Naive B cell (primary cell): ENCODE measurements at regions not wholly inside any gene's neighbourhood (a gene's known extent, or its start where the extent isn't known, plus 50 kb on each side); places are given as distances from the start of the nearest gene placed in this dataset.
"Not testable (repeated sequence)": the region's sequence is repeated elsewhere in the genome, so short reads cannot be mapped to it uniquely, and the experiment has no call there.

Experiments used
- ATAC-seq, 2 donors: fragments of 150-1000 bp; cut with Tn5 transposase; 2 replicates each; pipeline ENCODE4 v1.10.0; 2021; ENCODE audit warnings: low read depth in 2 of 2, mild to moderate bottlenecking in 2 of 2, moderate library complexity in 2 of 2
- DNase-seq: peaks from one replicate; pipeline ENCODE4 v3.0.0; 2022
- H3K27ac Mint-ChIP-seq, 6 donors: one replicate each; pipeline ENCODE4 v1.8.0; 2020 to 2022; ENCODE audit warnings: mild to moderate bottlenecking in 6 of 6, mixed read lengths in 6 of 6, moderate library complexity in 5 of 6, inconsistent platforms in 2 of 6
- H3K27me3 Mint-ChIP-seq, 3 donors: one replicate each; pipeline ENCODE4 v1.8.0; 2021 to 2022; ENCODE audit warnings: mixed read lengths in 3 of 3, mild to moderate bottlenecking in 1 of 3
- H3K36me3 Mint-ChIP-seq, 2 donors: one replicate each; pipeline ENCODE4 v1.8.0; 2020 to 2022; ENCODE audit warnings: mixed read lengths in 2 of 2, inconsistent platforms in 1 of 2, mild to moderate bottlenecking in 1 of 2
- H3K4me1 Mint-ChIP-seq, 3 donors: one replicate each; pipeline ENCODE4 v1.8.0; 2020 to 2022; ENCODE audit warnings: mixed read lengths in 3 of 3, inconsistent platforms in 1 of 3, mild to moderate bottlenecking in 1 of 3, moderate library complexity in 1 of 3
- H3K4me3 Mint-ChIP-seq, 8 donors: one replicate each; pipeline ENCODE4 v1.8.0; 2020 to 2022; ENCODE audit warnings: mild to moderate bottlenecking in 8 of 8, mixed read lengths in 8 of 8, moderate library complexity in 8 of 8, inconsistent platforms in 2 of 8
- H3K9me3 Mint-ChIP-seq, 7 donors: one replicate each; pipeline ENCODE4 v1.8.0; 2020 to 2022; ENCODE audit warnings: mixed read lengths in 7 of 7, mild to moderate bottlenecking in 5 of 7, inconsistent platforms in 2 of 7, moderate library complexity in 1 of 7

DNA sequence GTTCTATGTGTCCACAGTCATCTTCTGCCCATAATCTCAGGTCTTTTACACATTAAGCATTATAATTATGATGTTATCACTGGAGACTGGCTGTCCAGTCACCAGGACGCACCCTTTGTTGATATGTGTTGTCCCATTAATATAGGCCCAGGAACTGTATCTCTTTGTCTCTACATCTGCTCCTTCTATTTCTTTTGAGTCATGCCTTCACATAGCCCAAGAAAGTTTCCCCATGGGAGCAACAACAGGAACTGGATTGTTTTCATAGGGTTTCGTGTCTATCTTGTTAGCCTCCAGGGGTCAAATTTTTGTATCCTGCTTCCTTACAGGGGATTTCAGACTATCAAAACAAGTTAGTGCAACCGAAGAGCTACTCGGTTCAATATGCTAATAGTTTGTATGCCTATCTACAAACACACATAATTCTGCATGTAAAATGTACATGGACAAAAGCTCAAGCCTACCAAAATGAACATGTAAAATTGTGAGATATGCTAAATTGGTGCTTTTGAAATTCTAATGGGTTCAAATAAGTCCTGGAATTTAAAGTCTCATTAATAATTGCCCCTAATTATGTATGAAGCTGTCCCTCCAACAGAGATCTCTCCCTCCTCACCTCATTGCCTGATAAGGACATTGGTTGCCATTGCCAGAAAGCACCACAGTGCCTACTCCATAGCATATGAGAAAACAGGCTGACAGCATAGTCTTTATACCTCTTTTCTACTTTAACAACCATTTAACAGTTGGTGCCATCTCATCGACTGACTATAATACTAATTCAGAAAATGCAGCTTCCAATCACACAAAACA lies 99.8 kb upstream of the DIO2 start:
- no peaks in the 10 kb centered on the region for H3K27me3 Mint-ChIP-seq
- H3K4me1 Mint-ChIP-seq = no peaks in the 10 kb centered on the region
- no peak overlapping the region for H3K4me3 Mint-ChIP-seq
- ATAC-seq = no peak
- H3K9me3 Mint-ChIP-seq = peaks cover 0 to 15% (median 4%) of the 10 kb centered on the region in 7 donors
- H3K36me3 Mint-ChIP-seq = no peaks in the 10 kb centered on the region
- H3K27ac Mint-ChIP-seq = no peak overlapping the region
- no peak for DNase-seq

DNA sequence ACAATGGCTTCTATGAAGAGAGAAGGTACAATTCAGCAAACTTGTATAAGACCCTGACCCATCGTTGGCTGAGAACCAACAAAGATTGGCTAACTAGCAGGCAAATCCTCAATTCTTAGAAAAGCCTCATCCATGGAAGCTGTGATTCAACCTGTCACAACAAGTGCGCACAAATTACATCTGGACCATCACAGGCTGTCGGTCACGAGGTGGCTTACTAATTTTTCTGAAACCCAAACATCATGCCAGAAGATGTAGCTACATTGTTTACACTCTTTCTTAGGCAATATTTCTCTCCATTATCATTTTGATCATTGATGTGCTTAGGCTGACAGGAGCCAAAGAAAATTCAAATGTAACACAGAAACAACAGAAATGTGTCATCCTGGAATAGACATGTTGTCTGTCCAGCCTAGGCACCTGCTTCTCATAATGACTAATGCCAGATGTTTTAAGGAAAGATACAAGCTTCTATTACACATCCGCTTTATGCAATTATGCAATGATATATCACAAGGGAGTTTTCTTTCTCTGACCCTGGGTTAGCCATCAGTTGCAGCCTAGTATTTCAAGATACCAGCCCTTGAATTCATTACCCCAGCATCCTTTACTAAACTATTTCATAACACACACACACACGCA lies 92.9 kb upstream of the DIO2 start:
- H3K9me3 Mint-ChIP-seq = peaks cover 0 to 6% (median 2%) of the 10 kb centered on the region in 7 donors
- H3K27ac Mint-ChIP-seq = no peak overlapping the region
- ATAC-seq = no peak
- DNase-seq = no peak
- no peaks in the 10 kb centered on the region for H3K36me3 Mint-ChIP-seq
- no peaks in the 10 kb centered on the region for H3K27me3 Mint-ChIP-seq
- H3K4me3 Mint-ChIP-seq = no peak overlapping the region
- H3K4me1 Mint-ChIP-seq = no peaks in the 10 kb centered on the region

DNA sequence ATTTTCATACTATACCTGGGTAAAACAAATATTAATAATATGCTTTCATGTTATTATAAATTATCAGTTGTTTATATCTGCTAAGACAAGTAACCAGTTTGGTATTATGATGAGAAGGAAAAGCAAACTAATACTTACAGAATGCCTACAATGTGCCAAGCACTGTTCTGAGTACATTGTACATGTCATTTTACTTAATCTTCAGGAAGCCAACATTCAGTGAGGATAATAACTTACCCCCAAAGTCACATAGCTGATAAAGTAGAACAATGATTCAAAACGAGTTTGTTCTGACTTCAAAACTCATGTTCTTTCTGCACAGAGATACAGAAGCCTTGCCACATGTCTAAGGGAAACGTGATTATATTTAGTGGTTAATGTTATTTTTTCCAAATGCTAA lies 89.0 kb upstream of the DIO2 start:
- Mint-ChIP-seq H3K4me3 (no peak overlapping the region), H3K4me1 (no peaks in the 10 kb centered on the region)
- no peak for ATAC-seq

DNA sequence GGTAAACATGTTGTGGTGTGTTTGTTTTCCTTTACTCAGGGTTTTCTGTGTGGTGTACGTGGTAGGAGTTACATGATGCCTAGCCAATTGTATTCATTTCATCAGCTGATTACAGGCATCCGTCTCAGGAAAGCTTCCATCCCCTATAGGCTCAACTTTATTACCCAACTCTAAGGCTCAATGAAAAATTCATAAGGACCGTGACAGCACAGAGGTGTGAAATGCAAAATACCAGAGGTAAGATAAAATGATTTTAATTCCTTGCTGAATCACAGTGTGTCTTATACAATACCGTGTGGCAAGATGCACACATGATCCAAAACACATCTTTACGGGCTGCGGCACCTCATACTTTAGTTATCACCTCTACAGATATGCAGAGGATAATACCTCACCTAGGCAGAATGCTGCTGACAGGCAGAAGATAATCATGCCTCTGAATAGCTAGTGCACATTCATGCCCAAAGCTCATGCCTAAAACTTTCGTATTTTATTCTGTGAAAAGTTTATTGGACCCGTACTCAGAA lies 87.2 kb upstream of the DIO2 start:
- H3K27ac Mint-ChIP-seq = no peak overlapping the region
- H3K36me3 Mint-ChIP-seq = no peaks in the 10 kb centered on the region
- H3K27me3 Mint-ChIP-seq = no peaks in the 10 kb centered on the region
- peaks cover 0 to 16% (median 7%) of the 10 kb centered on the region in 7 donors for H3K9me3 Mint-ChIP-seq
- no peak overlapping the region for H3K4me3 Mint-ChIP-seq
- H3K4me1 Mint-ChIP-seq = no peaks in the 10 kb centered on the region
- DNase-seq (no peak), ATAC-seq (no peak)

More for the DNA sequence above, 89.0 kb upstream of the DIO2 start:
- Mint-ChIP-seq H3K27me3 (no peaks in the 10 kb centered on the region), H3K9me3 (peaks cover 0 to 16% (median 4%) of the 10 kb centered on the region in 7 donors), H3K36me3 (no peaks in the 10 kb centered on the region), H3K27ac (no peak overlapping the region)
- DNase-seq = no peak

DNA sequence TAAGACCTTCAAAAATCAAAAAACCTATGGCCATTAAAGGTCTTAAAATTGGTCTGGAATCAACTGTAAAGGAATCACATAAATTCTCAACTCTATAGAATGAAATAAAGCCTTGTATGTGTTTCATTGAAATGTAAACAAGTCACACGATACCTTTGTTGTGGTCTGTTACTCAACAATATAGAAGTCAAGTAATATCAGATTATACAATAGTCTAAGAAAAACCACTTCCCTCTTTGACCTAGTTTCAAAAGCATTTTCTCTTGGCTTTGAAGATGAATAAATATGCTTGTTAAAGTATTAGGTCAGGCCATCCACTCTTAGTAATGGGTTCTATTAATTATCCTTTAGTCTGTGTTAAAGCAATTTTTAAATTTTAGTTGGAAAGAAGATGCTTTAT lies 79.8 kb upstream of the DIO2 start:
- DNase-seq (no peak), ATAC-seq (no peak)
- no peaks in the 10 kb centered on the region for H3K36me3 Mint-ChIP-seq
- H3K4me1 Mint-ChIP-seq = no peaks in the 10 kb centered on the region
- no peak overlapping the region for H3K27ac Mint-ChIP-seq
- H3K9me3 Mint-ChIP-seq = peaks cover 0 to 11% (median 4%) of the 10 kb centered on the region in 7 donors
- no peak overlapping the region for H3K4me3 Mint-ChIP-seq
- H3K27me3 Mint-ChIP-seq = no peaks in the 10 kb centered on the region

DNA sequence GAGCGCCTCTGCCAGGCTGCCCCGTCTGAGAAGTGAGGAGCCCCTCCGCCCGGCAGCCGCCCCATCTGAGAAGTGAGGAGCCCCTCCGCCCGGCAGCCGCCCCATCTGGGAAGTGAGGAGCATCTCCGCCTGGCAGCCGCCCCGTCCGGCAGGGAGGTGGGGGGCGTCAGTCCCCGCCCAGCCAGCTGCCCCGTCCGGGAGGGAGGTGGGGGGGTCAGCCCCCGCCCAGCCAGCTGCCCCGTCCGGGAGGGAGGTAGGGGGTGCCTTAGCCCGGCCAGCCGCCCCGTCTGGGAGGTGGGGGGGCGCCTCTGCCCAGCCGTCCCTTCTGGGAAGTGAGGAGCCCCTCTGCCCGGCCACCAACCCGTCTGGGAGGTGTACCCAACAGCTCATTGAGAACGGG lies 75.4 kb upstream of the DIO2 start:
- H3K36me3 Mint-ChIP-seq, H3K4me1 Mint-ChIP-seq, H3K27me3 Mint-ChIP-seq, DNase-seq, H3K4me3 Mint-ChIP-seq, H3K27ac Mint-ChIP-seq, ATAC-seq: not testable (repeated sequence)
- H3K9me3 Mint-ChIP-seq = peaks cover 0 to 29% (median 7%) of the 10 kb centered on the region in 7 donors

DNA sequence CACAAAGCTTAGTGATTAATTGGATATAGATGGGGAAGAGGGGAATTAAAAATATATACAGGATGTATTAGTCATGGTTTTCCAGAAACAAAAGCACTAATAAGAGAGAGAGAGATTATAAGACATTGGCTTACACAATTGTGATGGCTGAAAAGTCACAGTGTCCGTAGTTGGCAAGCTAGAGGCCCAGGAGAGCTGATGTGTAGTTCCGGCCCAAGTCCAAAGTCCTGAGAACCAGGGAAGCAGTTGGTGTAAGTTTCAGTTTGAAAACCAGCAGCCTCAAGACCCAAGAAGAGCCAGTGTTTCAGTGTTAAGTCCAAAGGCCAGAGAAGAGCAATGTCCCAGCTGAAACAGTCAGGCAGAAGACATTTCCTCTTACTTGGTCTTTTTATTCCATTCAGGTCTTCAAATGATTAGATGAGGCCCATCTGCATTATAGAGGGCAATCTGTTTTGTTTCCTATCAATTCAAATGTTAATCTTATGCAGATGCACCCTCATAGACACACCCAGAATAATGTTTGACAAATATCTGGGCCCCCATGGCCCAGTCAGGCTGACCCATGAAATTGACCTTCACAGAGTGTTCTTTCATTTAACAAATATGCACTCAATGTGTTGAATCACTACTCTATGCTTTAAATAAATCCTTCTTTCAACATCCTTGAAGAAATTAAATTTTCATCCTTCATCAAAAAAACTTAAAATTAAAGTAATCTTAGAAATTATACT lies 67.2 kb upstream of the DIO2 start:
- H3K36me3 Mint-ChIP-seq = no peaks in the 10 kb centered on the region
- peaks cover 0 to 6% (median 0%) of the 10 kb centered on the region in 7 donors for H3K9me3 Mint-ChIP-seq
- H3K4me3 Mint-ChIP-seq = no peak overlapping the region
- no peaks in the 10 kb centered on the region for H3K4me1 Mint-ChIP-seq
- no peak for DNase-seq
- H3K27ac Mint-ChIP-seq = no peak overlapping the region
- no peaks in the 10 kb centered on the region for H3K27me3 Mint-ChIP-seq
- ATAC-seq = no peak

DNA sequence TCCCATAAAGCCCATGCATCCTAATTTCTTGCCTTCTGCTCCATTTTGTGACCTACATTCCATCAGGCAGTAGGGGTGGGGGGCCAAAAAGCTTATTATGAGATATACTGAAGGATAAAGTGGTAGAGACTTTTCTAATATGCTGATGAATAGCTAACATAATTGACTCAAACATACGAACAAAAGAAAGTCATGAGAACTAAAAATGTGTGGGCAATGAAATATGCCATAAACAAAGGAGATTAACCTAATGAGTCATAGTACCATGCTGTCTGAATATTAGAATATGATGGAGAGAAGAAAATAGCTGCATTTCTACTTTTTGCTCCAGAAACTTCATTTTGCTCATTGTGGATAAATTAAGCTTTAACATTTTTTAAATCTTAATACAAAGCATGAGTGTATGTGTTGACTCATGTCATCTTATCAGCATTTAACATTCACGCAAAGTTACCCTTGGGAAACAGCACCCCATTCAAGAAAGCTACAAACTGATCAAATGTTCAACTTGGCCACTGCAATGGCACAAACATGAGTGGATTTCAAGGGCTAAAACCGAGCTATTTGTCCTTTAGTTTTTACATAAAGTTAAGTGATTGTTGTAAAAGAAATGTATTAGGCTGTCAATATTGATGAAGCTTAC lies 64.0 kb upstream of the DIO2 start:
- Mint-ChIP-seq H3K9me3 (peaks cover 0 to 5% (median 0%) of the 10 kb centered on the region in 7 donors), H3K4me3 (no peak overlapping the region), H3K36me3 (no peaks in the 10 kb centered on the region), H3K4me1 (no peaks in the 10 kb centered on the region), H3K27ac (peak overlapping the region in 1 of 6 donors; percentile 0), H3K27me3 (no peaks in the 10 kb centered on the region)
- ATAC-seq (no peak), DNase-seq (no peak)

DNA sequence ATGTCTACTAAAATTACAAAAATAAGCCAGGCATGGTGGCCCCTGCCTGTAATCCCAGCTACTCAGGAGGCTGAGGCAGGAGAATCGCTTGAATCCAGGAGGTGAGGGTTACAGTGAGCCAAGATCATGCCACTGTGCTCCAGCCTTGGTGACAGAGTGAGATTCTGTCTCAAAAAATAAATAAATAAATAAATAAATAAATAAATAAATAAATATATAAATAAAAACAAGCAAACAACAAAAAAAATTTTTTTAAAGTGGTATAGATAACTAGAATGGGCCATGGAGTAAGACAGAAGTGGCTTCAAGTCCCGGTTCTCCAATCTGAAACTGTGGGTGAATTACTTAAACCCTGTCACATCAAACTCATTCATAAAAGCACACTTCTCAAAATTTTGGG lies 63.0 kb upstream of the DIO2 start:
- not testable (repeated sequence) for DNase-seq, H3K27me3 Mint-ChIP-seq, ATAC-seq, H3K27ac Mint-ChIP-seq, H3K9me3 Mint-ChIP-seq, H3K36me3 Mint-ChIP-seq, H3K4me3 Mint-ChIP-seq, H3K4me1 Mint-ChIP-seq

DNA sequence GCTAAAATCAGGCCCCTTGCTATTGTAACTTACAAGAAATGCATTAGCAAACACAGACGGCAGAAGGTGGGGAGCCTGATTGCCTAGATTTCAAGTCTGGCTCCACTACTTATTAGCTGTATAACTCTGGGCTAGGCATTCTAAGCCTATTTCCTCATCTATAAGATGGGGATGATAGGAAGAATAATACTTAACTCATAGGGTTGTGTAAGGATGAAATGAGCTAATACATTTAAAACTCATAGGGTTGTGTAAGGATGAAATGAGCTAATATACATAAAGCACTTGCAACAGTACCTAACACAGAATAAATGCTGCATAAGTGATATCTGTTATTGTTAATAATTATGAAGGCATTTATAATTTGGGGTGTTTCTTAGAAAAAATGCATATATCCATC lies 60.1 kb upstream of the DIO2 start:
- Mint-ChIP-seq H3K4me1 (no peaks in the 10 kb centered on the region), H3K36me3 (no peaks in the 10 kb centered on the region), H3K27me3 (no peaks in the 10 kb centered on the region), H3K9me3 (peaks cover 0 to 5% (median 0%) of the 10 kb centered on the region in 7 donors), H3K27ac (no peak overlapping the region), H3K4me3 (no peak overlapping the region)
- DNase-seq (no peak), ATAC-seq (no peak)

DNA sequence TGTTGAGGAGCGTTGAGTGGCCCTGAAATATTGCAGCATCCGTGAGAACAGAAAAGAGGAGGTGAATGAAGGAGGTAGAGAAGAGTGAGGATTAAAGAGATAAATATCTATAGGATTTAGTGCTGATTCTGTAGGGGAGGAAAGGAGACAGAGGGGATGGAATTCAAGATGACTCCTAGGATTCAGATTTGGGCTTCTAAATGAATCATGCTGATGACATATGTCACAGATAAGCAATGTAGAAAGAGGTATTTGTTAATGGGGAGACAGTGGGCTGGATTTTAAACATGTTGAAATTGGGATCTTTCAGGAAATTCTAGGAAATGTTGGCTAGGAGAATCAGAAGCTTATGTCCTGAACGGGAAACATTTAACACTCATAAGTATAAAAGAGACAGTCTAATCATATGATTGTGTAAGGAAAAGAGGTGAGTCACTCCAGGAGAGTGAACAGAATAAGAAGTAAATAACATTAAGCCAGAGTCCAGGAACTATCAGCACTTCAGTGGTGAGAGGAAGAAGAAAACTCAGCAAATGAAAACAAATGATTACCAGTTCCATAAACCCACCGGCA lies 58.1 kb upstream of the DIO2 start:
- no peaks in the 10 kb centered on the region for H3K27me3 Mint-ChIP-seq
- ATAC-seq = no peak
- H3K9me3 Mint-ChIP-seq = peaks cover 0 to 8% (median 0%) of the 10 kb centered on the region in 7 donors
- H3K4me1 Mint-ChIP-seq = no peaks in the 10 kb centered on the region
- DNase-seq = no peak
- no peak overlapping the region for H3K27ac Mint-ChIP-seq
- no peak overlapping the region for H3K4me3 Mint-ChIP-seq
- H3K36me3 Mint-ChIP-seq = no peaks in the 10 kb centered on the region

DNA sequence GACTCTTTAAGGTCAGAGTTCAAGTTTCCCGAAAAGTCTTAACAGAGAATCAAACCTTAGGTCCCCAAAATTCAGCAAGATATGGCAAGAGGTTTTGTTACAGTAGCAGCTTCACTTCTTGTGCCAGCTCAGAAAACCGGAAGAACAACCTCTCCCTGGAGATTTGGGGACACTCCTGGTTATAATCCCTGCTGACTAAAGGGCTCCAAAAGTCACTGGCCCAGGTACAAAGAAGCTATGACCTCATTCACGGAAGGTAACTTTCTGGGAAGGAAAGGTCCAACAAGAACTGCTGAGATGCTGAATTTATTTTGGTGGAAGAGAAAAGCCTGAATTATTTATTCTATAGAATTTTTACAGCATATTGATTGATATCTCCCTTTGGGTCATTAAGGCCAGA lies 55.6 kb upstream of the DIO2 start:
- Mint-ChIP-seq H3K4me1 (no peaks in the 10 kb centered on the region), H3K36me3 (no peaks in the 10 kb centered on the region), H3K4me3 (no peak overlapping the region), H3K27me3 (no peaks in the 10 kb centered on the region), H3K9me3 (peaks cover 0 to 4% (median 1%) of the 10 kb centered on the region in 7 donors), H3K27ac (no peak overlapping the region)
- no peak for ATAC-seq
- DNase-seq = no peak

DNA sequence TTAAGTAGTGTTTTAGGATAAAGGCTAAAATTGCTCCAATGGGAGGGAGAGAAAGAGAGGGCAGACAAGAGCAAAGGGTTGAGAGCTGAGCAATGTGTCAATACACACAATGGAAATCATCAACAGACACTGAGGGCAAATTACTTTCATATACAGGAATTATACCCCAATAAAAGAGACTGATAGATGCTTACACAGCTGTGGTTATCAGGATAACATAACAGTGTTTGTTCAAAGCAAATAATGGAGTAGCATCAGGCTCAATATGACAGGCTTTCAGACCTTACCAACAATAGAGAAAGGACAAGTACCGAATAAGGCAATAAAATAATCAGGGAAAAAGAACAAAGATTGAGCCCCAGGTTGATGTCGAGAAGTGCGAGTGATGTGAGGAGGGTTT lies 53.4 kb upstream of the DIO2 start:
- Mint-ChIP-seq H3K9me3 (peaks cover 0 to 4% (median 1%) of the 10 kb centered on the region in 7 donors), H3K4me3 (no peak overlapping the region), H3K36me3 (no peaks in the 10 kb centered on the region), H3K27me3 (no peaks in the 10 kb centered on the region), H3K27ac (no peak overlapping the region), H3K4me1 (no peaks in the 10 kb centered on the region)
- ATAC-seq (no peak), DNase-seq (no peak)
